K562 (cell line): ENCODE measurements at regions not wholly inside any gene's neighbourhood (a gene's known extent, or its start where the extent isn't known, plus 50 kb on each side); places are given as distances from the start of the nearest gene placed in this dataset.

Experiments
- ARID3A ChIP-seq: IDR thresholded peaks from 2 replicates; pipeline ENCODE4 v1.6.1; 2012; ENCODE audit warnings: low read depth, low read length, improper control_type of control experiment, borderline replicate concordance
- BRF2 ChIP-seq: IDR thresholded peaks from 3 replicates; pipeline ENCODE4 v1.6.1; 2011; ENCODE audit warnings: borderline replicate concordance, mild to moderate bottlenecking; ENCODE audit not compliant: insufficient read length, insufficient read depth
- CBFB ChIP-seq: sonication (generic); formaldehyde crosslinking; IDR thresholded peaks from 2 replicates; pipeline ENCODE4 v1.4.0; 2020; ENCODE audit warnings: mild to moderate bottlenecking, missing genetic modification reagents
- CLOCK ChIP-seq: fragments of 250-450 bp; sonication (Bioruptor Pico); IDR thresholded peaks from 2 replicates; pipeline ENCODE4 v1.4.0; 2020; ENCODE audit warnings: mild to moderate bottlenecking, moderate library complexity, borderline replicate concordance
- ELK1 ChIP-seq: sonication (generic); formaldehyde crosslinking; IDR thresholded peaks from 2 replicates; pipeline ENCODE4 v1.8.1; 2022; ENCODE audit warnings: missing genetic modification reagents
- HMGN3 ChIP-seq: IDR thresholded peaks from 2 replicates; pipeline ENCODE4 v1.6.1; 2011; ENCODE audit warnings: borderline replicate concordance, low read depth, mild to moderate bottlenecking, mixed read lengths, low read length; ENCODE audit not compliant: insufficient read length; ENCODE audit errors: extremely low read depth
- KAT8 ChIP-seq: fragments of 450-650 bp; IDR thresholded peaks from 2 replicates; pipeline ENCODE4 v1.6.1; 2016; ENCODE audit warnings: low read depth, mild to moderate bottlenecking
- KLF13 ChIP-seq: fragments of 450-650 bp; IDR thresholded peaks from 2 replicates; pipeline ENCODE4 v1.6.1; 2016; ENCODE audit warnings: missing genetic modification characterization, low read depth, mild to moderate bottlenecking, missing compliant biosample characterization, moderate library complexity, borderline replicate concordance
- LEF1 ChIP-seq: fragments of 450-650 bp; IDR thresholded peaks from 2 replicates; pipeline ENCODE4 v1.6.1; 2016; ENCODE audit warnings: mild to moderate bottlenecking
- MXI1 ChIP-seq: IDR thresholded peaks from 2 replicates; pipeline ENCODE4 v1.6.1; 2011; ENCODE audit warnings: low read depth, mild to moderate bottlenecking, improper control_type of control experiment, low read length
- NCOA1 ChIP-seq: fragments of 450-650 bp; IDR thresholded peaks from 2 replicates; pipeline ENCODE4 v1.6.1; 2016; ENCODE audit warnings: low read depth
- POU5F1 ChIP-seq: fragments of 150-350 bp; IDR thresholded peaks from 2 replicates; pipeline ENCODE4 v1.6.1; 2014; ENCODE audit warnings: borderline replicate concordance, low read length, low read depth, mild to moderate bottlenecking; ENCODE audit not compliant: partially characterized antibody
- TCF3 ChIP-seq: sonication (generic); formaldehyde crosslinking; IDR thresholded peaks from 2 replicates; pipeline ENCODE4 v1.4.0; 2020; ENCODE audit warnings: mild to moderate bottlenecking, missing genetic modification reagents
- ZBTB9 ChIP-seq: fragments of 450-650 bp; formaldehyde crosslinking; IDR thresholded peaks from 2 replicates; pipeline ENCODE4 v1.4.0; 2020; ENCODE audit warnings: mild to moderate bottlenecking, moderate library complexity
- ZNF639 ChIP-seq, 2 experiments: fragments of 200-800 bp in 1 of 2; sonication (Bioruptor generic) in 1 of 2; sonication (generic) in 1 of 2; formaldehyde crosslinking in 1 of 2; IDR thresholded peaks in 1 of 2; conservative IDR thresholded peaks in 1 of 2; 2 replicates each; pipeline versions ENCODE4 v1.5.0 to v1.6.1; 2016 to 2020; ENCODE audit warnings: missing compliant biosample characterization in 1 of 2, missing genetic modification characterization in 1 of 2, missing genetic modification reagents in 1 of 2
- ZNF668 ChIP-seq: fragments of 250-450 bp; sonication (Bioruptor Pico); IDR thresholded peaks from 2 replicates; pipeline ENCODE4 v1.8.0; 2022; ENCODE audit warnings: mild to moderate bottlenecking, inconsistent platforms

GRCh38 chr3:193928354-193929209 lies 207.4 kb upstream of the HES1 start (continued):
- TF ChIP-seq CBFB (CRISPR knock-in tag) (no peak), NCOA1 (peak; percentile 50; the same call in 1 of the 2 replicates), ELK1 (CRISPR knock-in tag) (no peak), KLF13 (tag) (no peak), CLOCK (no peak), TCF3 (CRISPR knock-in tag) (peak; percentile 83), LEF1 (no peak), BRF2 (no peak), ARID3A (peak; percentile 75; the same call in 1 of the 2 replicates), MXI1 (no peak), HMGN3 (peak; percentile 28), KAT8 (no peak), ZNF668 (0 out of 2 replicates have a peak, but pooled peaks have one; percentile 1), POU5F1 (no peak), ZBTB9 (CRISPR knock-in tag) (no peak), ZNF639 (CRISPR knock-in tag; conservative IDR thresholded peaks at IDR 0.05 in 1 of 2, IDR thresholded peaks at IDR 0.05 in 1 of 2) (no peak)
